Liver (tissue), 8 donors: ENCODE measurements at regions not wholly inside any gene's neighbourhood (a gene's known extent, or its start where the extent isn't known, plus 50 kb on each side); places are given as distances from the start of the nearest gene placed in this dataset.

Experiments used
- DNase-seq: peaks from one replicate; pipeline ENCODE4 v3.0.0-alpha.2; 2017; ENCODE audit warnings: low spot score
- H3K27ac ChIP-seq, 2 donors: one replicate each; pipeline ENCODE4 v1.7.0; 2013; ENCODE audit warnings: inconsistent platforms in 2 of 2, low read length in 2 of 2, control low read depth in 1 of 2, low read depth in 1 of 2, mild to moderate bottlenecking in 1 of 2
- H3K27me3 ChIP-seq, 4 donors: one replicate each; pipeline versions ENCODE4 v1.6.1 to v1.7.0; 2013; ENCODE audit warnings: low read length in 3 of 4, inconsistent platforms in 1 of 4, mild to moderate bottlenecking in 1 of 4, moderate library complexity in 1 of 4; ENCODE audit not compliant: control insufficient read depth in 4 of 4, insufficient read depth in 4 of 4
- H3K36me3 ChIP-seq, 4 donors: one replicate each; pipeline versions ENCODE4 v1.6.1 to v1.7.0; 2013; ENCODE audit warnings: low read length in 3 of 4, mild to moderate bottlenecking in 3 of 4, low read depth in 1 of 4, moderate library complexity in 1 of 4; ENCODE audit not compliant: control insufficient read depth in 4 of 4, insufficient read depth in 3 of 4
- H3K4me1 ChIP-seq, 4 donors: one replicate each; pipeline versions ENCODE4 v1.6.1 to v1.7.0; 2013; ENCODE audit warnings: low read length in 3 of 4, mild to moderate bottlenecking in 3 of 4, moderate library complexity in 1 of 4; ENCODE audit not compliant: control insufficient read depth in 4 of 4, insufficient read depth in 4 of 4
- H3K4me3 ChIP-seq, 3 donors: one replicate each; pipeline versions ENCODE4 v1.6.1 to v1.7.0; 2013; ENCODE audit warnings: low read length in 3 of 3, control low read depth in 1 of 3, low read depth in 1 of 3, mild to moderate bottlenecking in 1 of 3
- H3K9ac ChIP-seq, 2 donors: one replicate each; pipeline ENCODE4 v1.7.0; 2013; ENCODE audit warnings: low read length in 2 of 2, mild to moderate bottlenecking in 2 of 2, moderate library complexity in 2 of 2, control low read depth in 1 of 2, low read depth in 1 of 2
- H3K9me3 ChIP-seq, 4 donors: one replicate each; pipeline versions ENCODE4 v1.6.1 to v1.7.0; 2013; ENCODE audit warnings: low read length in 3 of 4; ENCODE audit not compliant: control insufficient read depth in 4 of 4
- CTCF ChIP-seq: fragments of 150-350 bp; IDR thresholded peaks from 2 replicates; pipeline ENCODE4 v1.5.1; 2017; ENCODE audit warnings: improper control_type of control experiment, low read depth, low read length; ENCODE audit not compliant: missing input control
- EGR1 ChIP-seq, 2 donors: IDR thresholded peaks; 2 replicates each; pipeline ENCODE4 v1.6.1; 2016 to 2018; ENCODE audit warnings: antibody characterized with exemption in 2 of 2, low read depth in 2 of 2
- FOXA1 ChIP-seq: IDR thresholded peaks from 2 replicates; pipeline ENCODE4 v1.6.1; 2016; ENCODE audit warnings: antibody characterized with exemption
- FOXA2 ChIP-seq: IDR thresholded peaks from 2 replicates; pipeline ENCODE4 v1.6.1; 2016; ENCODE audit warnings: antibody characterized with exemption
- GABPA ChIP-seq, 2 donors: IDR thresholded peaks in 1 of 2; conservative IDR thresholded peaks in 1 of 2; 2 replicates each; pipeline ENCODE4 v1.6.1; 2016; ENCODE audit warnings: antibody characterized with exemption in 2 of 2, mild to moderate bottlenecking in 1 of 2, moderate library complexity in 1 of 2
- HNF4G ChIP-seq: IDR thresholded peaks from 2 replicates; pipeline ENCODE4 v1.6.1; 2016; ENCODE audit warnings: antibody characterized with exemption
- JUND ChIP-seq, 2 donors: IDR thresholded peaks; 2 replicates each; pipeline ENCODE4 v1.6.1; 2016; ENCODE audit warnings: antibody characterized with exemption in 2 of 2
- MAX ChIP-seq: IDR thresholded peaks from 2 replicates; pipeline ENCODE4 v1.6.1; 2016; ENCODE audit warnings: antibody characterized with exemption
- NR2F2 ChIP-seq: IDR thresholded peaks from 2 replicates; pipeline ENCODE4 v1.6.1; 2016; ENCODE audit warnings: antibody characterized with exemption
- RAD21 ChIP-seq, 2 donors: IDR thresholded peaks; 2 replicates each; pipeline ENCODE4 v1.6.1; 2016; ENCODE audit warnings: antibody characterized with exemption in 2 of 2, mild to moderate bottlenecking in 2 of 2
- RXRA ChIP-seq, 2 donors: IDR thresholded peaks; 2 replicates each; pipeline ENCODE4 v1.6.1; 2017 to 2018; ENCODE audit warnings: antibody characterized with exemption in 2 of 2, mild to moderate bottlenecking in 1 of 2
- SP1 ChIP-seq: IDR thresholded peaks from 2 replicates; pipeline ENCODE4 v1.6.1; 2018; ENCODE audit warnings: antibody characterized with exemption, mild to moderate bottlenecking
- TAF1 ChIP-seq: conservative IDR thresholded peaks from 2 replicates; pipeline ENCODE4 v1.6.1; 2016; ENCODE audit warnings: antibody characterized with exemption, mild to moderate bottlenecking
- YY1 ChIP-seq: IDR thresholded peaks from 2 replicates; pipeline ENCODE4 v1.6.1; 2016; ENCODE audit warnings: antibody characterized with exemption, mild to moderate bottlenecking
- WGBS: extraction: QIAGEN DNeasy Blood & Tissue Kit; methylation state at CpG from one replicate; pipeline ENCODE4 v1.1.7; 2013; 5-methylcytosine and 5-hydroxymethylcytosine counted together
- TF ChIP-seq, protein P1 (sequence below): IDR thresholded peaks from 2 replicates; pipeline ENCODE4 v1.6.1; 2016; ENCODE audit warnings: antibody characterized with exemption, mild to moderate bottlenecking
- TF ChIP-seq, protein P2 (sequence below): IDR thresholded peaks from 2 replicates; pipeline ENCODE4 v1.6.1; 2016; ENCODE audit warnings: antibody characterized with exemption
- TF ChIP-seq, protein P3 (sequence below): IDR thresholded peaks from 2 replicates; pipeline ENCODE4 v1.6.1; 2016; ENCODE audit warnings: antibody characterized with exemption
- donor health status: healthy.
- donor health status: healthy.
- donor health status: healthy.
- donor health status: healthy.
- donor health status: healthy.

GRCh38 chr20:60381643-60382400, 423.6 kb downstream of the CDH26 start:
- TF ChIP-seq MAX (no peak), RXRA (IDR thresholded peaks at IDR 0.05) (no peak), FOXA1 (no peak), NR2F2 (no peak), HNF4G (no peak), FOXA2 (no peak), CTCF (no peak), SP1 (no peak), TAF1 (no peak), YY1 (no peak), JUND (IDR thresholded peaks at IDR 0.05) (no peak)
- TF ChIP-seq, protein P1, sequence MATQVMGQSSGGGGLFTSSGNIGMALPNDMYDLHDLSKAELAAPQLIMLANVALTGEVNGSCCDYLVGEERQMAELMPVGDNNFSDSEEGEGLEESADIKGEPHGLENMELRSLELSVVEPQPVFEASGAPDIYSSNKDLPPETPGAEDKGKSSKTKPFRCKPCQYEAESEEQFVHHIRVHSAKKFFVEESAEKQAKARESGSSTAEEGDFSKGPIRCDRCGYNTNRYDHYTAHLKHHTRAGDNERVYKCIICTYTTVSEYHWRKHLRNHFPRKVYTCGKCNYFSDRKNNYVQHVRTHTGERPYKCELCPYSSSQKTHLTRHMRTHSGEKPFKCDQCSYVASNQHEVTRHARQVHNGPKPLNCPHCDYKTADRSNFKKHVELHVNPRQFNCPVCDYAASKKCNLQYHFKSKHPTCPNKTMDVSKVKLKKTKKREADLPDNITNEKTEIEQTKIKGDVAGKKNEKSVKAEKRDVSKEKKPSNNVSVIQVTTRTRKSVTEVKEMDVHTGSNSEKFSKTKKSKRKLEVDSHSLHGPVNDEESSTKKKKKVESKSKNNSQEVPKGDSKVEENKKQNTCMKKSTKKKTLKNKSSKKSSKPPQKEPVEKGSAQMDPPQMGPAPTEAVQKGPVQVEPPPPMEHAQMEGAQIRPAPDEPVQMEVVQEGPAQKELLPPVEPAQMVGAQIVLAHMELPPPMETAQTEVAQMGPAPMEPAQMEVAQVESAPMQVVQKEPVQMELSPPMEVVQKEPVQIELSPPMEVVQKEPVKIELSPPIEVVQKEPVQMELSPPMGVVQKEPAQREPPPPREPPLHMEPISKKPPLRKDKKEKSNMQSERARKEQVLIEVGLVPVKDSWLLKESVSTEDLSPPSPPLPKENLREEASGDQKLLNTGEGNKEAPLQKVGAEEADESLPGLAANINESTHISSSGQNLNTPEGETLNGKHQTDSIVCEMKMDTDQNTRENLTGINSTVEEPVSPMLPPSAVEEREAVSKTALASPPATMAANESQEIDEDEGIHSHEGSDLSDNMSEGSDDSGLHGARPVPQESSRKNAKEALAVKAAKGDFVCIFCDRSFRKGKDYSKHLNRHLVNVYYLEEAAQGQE: no peak
- Histone ChIP-seq H3K27ac (no peak overlapping the region), H3K9me3 (peaks cover 0 to 1% (median 0%) of the 10 kb centered on the region in 4 donors), H3K4me3 (no peak overlapping the region), H3K36me3 (no peaks in the 10 kb centered on the region), H3K9ac (no peak overlapping the region), H3K27me3 (peaks cover 0 to 2% (median 0%) of the 10 kb centered on the region in 4 donors), H3K4me1 (no peaks in the 10 kb centered on the region)
- no peak for DNase-seq
- 59% methylated on average over 3 of the region's 3 CpGs for WGBS

- H3K27ac ChIP-seq: no peak overlapping the region
- no peak for DNase-seq
- H3K27me3 ChIP-seq: no peaks in the 10 kb centered on the region
- H3K9me3 ChIP-seq: peaks cover 0 to 2% (median 0%) of the 10 kb centered on the region in 4 donors
- no peak overlapping the region for H3K9ac ChIP-seq
- H3K4me1 ChIP-seq: no peaks in the 10 kb centered on the region
- H3K4me3 ChIP-seq: no peak overlapping the region
- TF ChIP-seq JUND (IDR thresholded peaks at IDR 0.05) (no peak), SP1 (no peak), CTCF (no peak), EGR1 (IDR thresholded peaks at IDR 0.05; ENCODE audit: low read depth in 2 of 2) (no peak), FOXA2 (no peak), FOXA1 (no peak), GABPA (IDR thresholded peaks at IDR 0.05 in 1 of 2, conservative IDR thresholded peaks at IDR 0.05 in 1 of 2) (no peak), RAD21 (IDR thresholded peaks at IDR 0.05) (no peak), TAF1 (no peak), RXRA (IDR thresholded peaks at IDR 0.05) (no peak), YY1 (no peak), NR2F2 (no peak)
- TF ChIP-seq, protein P2, sequence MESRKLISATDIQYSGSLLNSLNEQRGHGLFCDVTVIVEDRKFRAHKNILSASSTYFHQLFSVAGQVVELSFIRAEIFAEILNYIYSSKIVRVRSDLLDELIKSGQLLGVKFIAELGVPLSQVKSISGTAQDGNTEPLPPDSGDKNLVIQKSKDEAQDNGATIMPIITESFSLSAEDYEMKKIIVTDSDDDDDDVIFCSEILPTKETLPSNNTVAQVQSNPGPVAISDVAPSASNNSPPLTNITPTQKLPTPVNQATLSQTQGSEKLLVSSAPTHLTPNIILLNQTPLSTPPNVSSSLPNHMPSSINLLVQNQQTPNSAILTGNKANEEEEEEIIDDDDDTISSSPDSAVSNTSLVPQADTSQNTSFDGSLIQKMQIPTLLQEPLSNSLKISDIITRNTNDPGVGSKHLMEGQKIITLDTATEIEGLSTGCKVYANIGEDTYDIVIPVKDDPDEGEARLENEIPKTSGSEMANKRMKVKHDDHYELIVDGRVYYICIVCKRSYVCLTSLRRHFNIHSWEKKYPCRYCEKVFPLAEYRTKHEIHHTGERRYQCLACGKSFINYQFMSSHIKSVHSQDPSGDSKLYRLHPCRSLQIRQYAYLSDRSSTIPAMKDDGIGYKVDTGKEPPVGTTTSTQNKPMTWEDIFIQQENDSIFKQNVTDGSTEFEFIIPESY: no peak
- TF ChIP-seq, protein P1: no peak
- TF ChIP-seq, protein P3, sequence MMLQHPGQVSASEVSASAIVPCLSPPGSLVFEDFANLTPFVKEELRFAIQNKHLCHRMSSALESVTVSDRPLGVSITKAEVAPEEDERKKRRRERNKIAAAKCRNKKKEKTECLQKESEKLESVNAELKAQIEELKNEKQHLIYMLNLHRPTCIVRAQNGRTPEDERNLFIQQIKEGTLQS: no peak
- no peaks in the 10 kb centered on the region for H3K36me3 ChIP-seq
These were observed 431.2 kb downstream of the CDH26 start for GRCh38 chr20:60389441-60389840.
